GM18951 (cell line): ENCODE measurements at regions not wholly inside any gene's neighbourhood (a gene's known extent, or its start where the extent isn't known, plus 50 kb on each side); places are given as distances from the start of the nearest gene placed in this dataset.

ENCODE experiments used
- POLR2A ChIP-seq: IDR thresholded peaks from 4 replicates; pipeline ENCODE4 v1.6.1; 2011; ENCODE audit warnings: mild to moderate bottlenecking; ENCODE audit not compliant: insufficient read length, insufficient read depth; ENCODE audit errors: extremely low read depth
- in situ Hi-C: fragments of 300-500 bp; cut with MboI; formaldehyde crosslinking; loops from one replicate; pipeline ENCODE4 v1.12.0; 2022; ENCODE audit warnings: low sequenced_read_pairs, mixed read lengths, inconsistent platforms; ENCODE audit not compliant: unreplicated experiment

DNA sequence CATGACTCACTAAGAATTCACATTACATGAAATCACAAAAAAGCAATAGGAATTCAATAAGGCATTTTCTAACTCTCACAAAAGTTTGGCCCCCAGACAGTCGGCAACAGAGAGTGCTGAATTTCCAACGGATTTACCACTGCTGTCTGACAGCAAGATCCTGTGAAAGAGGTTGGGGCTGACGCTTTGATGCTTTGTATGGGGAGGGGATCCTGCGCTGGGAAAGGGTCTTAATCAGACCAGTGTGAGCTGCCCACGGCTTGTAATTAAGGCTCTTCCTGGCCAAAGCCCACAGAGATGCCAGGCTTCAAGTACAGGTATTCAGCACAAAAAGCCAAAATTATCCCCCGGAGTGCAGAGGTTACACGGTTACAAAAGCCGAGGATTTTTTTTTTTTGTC is 66.8 kb upstream of the TMCC3 start:
- in situ Hi-C loops, result loop anchor here (25.0 kb wide), 1 partner anchor 580 kb away; the partner anchor contains the start of gene PLXNC1
- TF ChIP-seq POLR2A, result no peak

DNA sequence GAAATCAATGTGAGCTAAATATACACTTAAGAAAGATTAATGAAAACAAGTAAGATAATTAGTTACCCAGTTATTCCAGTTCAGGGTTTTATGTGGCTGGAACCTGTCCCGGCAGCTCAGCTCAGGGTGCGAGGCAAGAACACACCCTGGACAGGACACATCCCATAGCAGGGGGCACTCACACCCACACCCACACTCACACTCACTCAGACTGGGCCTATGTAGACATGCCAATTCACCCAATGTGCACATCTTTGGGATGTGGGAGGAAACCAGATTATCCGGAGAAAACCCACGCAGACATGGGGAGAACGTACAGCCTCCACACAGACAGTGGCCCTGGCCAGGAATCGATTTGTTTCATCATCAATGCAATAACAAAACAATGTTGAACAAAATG is 66.0 kb upstream of the TMCC3 start:
- in situ Hi-C loops, result loop anchor here (25.0 kb wide), 1 partner anchor 579 kb away; the partner anchor contains the start of gene PLXNC1
- TF ChIP-seq POLR2A, result no peak

DNA sequence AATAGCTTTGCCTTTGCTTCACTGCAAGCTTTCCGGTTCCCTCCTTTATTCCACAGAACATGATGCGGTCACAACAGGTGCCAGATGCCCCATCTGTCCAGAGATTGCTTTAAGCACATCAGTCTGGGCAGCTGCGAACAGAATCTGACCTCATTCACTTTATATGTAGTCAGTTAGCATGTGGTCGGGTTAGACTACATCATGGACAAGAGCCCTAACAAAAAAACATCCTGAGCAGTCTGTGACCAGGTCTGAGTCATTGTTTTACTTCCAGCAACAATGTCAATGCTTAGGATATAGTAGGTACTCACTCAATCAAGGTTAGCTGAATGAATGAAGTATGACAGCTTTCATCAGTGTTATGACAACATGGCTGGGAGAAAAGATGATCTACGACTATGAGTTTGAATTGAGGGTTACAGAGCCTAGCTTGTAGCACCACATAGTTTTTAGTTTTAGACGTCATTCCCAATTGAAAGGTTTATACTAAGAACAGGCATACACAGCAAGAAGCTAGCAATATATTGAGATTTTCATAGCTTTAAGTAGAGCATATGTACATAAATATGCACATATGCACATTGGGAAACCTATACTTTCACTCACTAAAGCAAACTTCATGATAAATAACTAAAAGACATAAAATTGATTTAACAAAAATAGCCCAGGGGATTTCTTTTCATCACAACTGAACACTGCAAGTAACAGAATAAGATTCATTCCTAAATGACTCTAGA is 64.2 kb upstream of the TMCC3 start:
- no peak for TF ChIP-seq POLR2A
- in situ Hi-C loops, result loop anchor here (25.0 kb wide), 1 partner anchor 577 kb away; the partner anchor contains the start of gene PLXNC1

DNA sequence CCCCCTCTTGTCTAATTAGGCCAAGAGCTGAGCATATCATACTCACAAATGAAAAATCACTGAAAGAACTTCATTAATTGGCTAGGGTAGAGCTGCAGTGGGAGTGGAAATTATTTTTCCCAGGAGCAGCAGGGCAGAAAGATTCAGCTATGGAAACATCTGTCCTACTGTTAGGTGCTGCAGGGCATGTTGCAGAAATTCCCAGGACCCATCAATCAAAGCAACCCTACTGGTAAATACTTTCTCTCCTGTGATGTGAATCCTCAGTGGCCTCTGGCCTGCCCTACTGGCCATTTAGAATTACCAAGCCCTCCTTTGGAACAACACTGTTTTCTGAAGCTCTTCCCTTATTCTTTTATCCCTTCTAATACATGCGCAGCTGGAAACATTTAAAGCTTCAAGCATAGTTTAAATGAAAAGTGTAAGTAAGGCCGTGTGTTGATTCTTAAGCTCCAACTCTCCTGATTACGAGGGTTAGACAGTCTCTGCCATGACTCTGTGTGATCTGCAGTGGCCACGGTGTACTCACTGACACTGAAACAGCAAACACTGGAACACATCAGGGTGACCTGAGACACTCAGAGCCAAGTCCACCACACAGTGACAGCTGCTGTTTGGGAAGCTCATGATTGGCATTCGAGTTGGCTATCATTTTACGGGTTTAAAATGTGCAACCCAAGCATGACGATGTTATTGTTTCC is 62.6 kb upstream of the TMCC3 start:
- in situ Hi-C loops, result loop anchor here (25.0 kb wide), 1 partner anchor 576 kb away; the partner anchor contains the start of gene PLXNC1

DNA sequence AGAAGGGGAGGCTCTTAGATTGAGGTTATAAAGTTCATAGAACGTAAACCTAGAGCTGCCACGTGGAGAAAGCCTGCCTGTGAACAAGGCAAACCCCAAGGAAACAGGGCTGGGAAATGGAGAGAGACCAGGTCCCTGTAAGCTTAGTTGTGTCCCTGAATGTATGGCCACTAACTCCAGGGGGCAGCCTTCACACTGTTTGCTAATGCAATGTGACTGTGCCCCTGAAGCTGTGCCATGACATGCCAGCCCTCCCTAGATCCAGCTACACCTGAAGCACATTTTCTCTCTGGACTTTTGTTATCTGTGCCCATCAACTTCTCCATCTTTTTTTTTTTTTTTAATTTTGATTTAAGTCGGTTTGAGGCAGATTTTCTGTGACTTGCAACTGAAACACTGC is 60.6 kb upstream of the TMCC3 start:
- in situ Hi-C loops, result loop anchor here (25.0 kb wide), 1 partner anchor 574 kb away; the partner anchor contains the start of gene PLXNC1

More for the DNA sequence above, 62.6 kb upstream of the TMCC3 start:
- no peak for TF ChIP-seq POLR2A

DNA sequence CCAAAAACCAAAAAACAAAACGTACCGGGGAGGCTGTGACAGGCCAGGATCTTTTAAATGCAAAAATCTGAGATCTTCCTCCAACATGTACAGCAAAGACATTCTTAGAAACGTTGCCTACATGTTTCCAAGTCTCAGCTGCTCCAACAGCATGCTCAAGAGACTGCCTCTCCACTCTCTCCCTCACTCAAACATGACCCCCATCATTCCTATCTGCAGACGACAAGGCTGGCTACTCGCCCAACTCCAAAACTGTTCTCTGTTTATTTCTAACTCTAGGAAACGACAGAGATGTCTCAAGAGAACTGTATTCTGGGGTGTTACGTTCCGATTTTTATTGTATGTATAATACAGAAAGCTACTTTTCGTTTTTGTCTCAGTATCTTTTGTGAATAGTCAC is 57.5 kb upstream of the TMCC3 start:
- no peak for TF ChIP-seq POLR2A
- in situ Hi-C loops, result loop anchor here (25.0 kb wide), 1 partner anchor 571 kb away; the partner anchor contains the start of gene PLXNC1

More for the DNA sequence above, 60.6 kb upstream of the TMCC3 start:
- TF ChIP-seq POLR2A, result no peak

DNA sequence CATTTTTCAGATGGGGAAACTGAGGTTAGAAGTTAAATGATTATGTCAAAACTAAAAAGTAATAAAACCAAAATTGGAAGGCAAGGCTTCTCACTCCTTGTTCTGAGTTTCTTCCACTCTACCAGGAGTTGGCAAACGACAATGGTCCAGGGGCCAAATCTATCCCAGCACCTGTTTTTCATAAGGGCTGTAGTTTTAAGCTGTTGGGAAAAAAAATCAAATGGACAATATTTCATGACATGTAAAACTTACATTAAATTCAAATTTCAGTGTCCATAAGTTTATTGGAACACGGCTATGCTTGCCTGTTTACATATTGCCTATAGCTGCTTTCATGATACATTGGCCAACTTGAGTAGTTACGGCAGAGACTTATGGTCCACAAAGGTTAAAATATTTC is 56.7 kb upstream of the TMCC3 start:
- TF ChIP-seq POLR2A, result no peak
- in situ Hi-C loops, result loop anchor here (25.0 kb wide), 1 partner anchor 570 kb away; the partner anchor contains the start of gene PLXNC1

DNA sequence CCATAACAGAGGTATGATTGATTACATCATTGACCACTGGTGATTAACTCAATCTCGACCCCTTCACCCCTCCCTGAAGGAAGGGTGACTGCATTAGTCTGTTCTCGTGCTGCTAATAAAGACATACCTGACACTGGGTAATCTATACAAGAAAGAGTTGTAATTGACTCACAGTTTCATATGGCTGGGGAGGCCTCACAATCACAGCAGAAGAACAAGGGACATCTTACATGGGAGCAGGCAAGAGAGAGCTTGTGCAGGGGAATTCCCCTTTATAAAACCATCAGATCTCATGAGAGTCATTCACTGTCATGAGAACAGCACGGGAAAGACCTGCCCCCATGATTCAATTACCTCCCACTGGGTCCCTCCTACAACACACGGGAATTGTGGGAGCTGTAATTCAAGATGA is 55.9 kb upstream of the TMCC3 start:
- TF ChIP-seq POLR2A, result no peak
- in situ Hi-C loops, result loop anchor here (25.0 kb wide), 1 partner anchor 569 kb away; the partner anchor contains the start of gene PLXNC1

DNA sequence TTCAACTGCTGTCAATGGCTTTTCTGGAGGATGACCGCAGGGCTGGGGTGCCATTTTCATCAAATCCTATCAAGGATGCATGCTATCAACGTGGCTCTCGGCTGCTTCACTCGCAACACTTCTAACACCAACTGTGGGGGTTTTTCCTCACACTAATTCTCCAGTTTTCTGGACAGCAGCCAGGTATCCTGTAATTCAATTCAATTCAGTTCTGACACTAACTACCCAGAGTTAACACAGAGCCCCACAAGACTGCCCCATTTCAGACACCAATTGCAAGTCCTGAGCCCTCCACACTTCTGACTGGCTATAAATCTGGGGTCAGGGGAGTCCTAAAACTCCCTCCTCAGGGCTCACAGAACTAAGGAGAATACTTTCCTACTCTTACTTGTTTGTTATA is 55.3 kb upstream of the TMCC3 start:
- in situ Hi-C loops, result loop anchor here (25.0 kb wide), 1 partner anchor 568 kb away; the partner anchor contains the start of gene PLXNC1
- TF ChIP-seq POLR2A, result no peak

DNA sequence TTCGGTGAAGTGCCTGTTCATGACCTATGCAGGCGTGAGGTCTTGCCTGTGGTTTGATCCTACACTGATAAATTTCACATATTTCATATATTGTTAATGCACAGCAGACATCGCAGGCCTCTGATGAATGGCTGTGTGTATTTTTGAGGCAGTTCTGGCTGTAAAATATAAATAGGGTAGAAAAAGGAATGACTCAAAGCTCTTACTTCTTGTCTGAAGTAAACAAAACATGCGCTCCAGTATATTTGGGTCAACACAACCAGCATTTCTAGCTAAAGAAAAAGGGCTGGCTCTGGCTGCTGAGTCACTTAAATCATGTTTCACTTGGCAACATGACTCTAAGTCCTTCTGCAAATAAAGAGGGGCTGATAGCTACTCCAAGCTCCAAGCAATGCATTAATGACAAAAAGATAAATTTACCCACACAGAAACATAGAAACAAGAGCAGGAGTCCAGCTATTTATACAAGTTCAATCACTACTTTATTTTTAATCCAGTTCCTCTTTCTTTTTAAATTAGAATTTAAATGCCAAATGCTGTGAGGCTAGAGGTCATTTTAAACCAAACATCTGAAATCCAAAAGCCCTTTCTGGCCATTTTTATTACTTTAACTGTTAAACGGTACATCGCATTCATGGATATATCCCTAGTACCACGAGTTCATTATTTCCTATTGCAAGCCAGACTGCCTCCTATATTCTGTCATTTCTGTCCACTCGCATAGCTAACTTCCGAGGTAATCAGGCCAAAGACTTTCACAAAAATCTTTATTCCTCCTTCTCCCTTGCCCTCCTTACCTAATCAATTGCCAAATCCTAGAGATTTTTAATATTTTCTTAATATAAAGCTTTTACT is 54.3 kb upstream of the TMCC3 start:
- no peak for TF ChIP-seq POLR2A
- in situ Hi-C loops, result loop anchor here (25.0 kb wide), 1 partner anchor 567 kb away; the partner anchor contains the start of gene PLXNC1

DNA sequence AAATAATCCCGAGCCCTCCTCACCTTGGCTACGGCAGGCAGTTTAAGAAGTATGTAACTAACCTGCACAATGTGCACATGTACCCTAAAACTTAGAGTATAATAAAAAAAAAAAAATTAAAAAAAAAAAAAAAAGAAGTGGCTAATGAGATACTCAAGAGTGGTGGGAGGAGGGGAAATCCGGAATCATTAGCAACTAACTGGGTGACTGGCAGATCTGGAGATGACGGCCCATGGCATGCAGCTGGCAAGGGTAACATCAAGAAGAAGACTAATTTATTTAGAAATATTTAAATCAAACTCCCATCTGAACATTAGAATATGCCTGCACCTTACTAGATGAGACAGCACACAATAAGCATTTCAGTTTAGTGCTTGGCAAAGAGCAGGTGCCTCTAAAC is 52.3 kb upstream of the TMCC3 start:
- in situ Hi-C loops, result loop anchor here (25.0 kb wide), 1 partner anchor 565 kb away; the partner anchor contains the start of gene PLXNC1
- no peak for TF ChIP-seq POLR2A

DNA sequence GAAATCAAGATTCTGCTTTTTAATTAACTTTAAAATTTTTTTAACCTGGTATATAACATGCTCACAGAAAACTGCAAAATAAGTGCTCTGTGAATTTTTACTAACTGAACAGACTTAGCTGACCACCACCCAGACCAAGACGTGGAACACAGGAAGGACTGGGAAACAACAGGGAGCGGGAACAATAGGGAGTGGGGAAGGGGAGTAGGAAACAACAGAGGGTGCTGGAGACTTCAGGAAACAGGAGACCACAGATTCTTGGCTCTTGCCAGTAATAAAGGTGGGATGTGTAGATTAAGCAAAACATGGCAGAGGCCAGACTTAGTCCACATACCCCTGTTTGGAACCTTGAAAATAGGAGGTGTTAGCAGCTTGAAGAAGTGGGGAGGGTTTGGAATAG is 51.4 kb upstream of the TMCC3 start:
- in situ Hi-C loops, result loop anchor here (25.0 kb wide), 1 partner anchor 564 kb away; the partner anchor contains the start of gene PLXNC1
- TF ChIP-seq POLR2A, result no peak
